ENCODE measurements at regions not wholly inside any gene's neighbourhood (a gene's known extent, or its start where the extent isn't known, plus 50 kb on each side); places are given as distances from the start of the nearest gene placed in this dataset.

DNA sequence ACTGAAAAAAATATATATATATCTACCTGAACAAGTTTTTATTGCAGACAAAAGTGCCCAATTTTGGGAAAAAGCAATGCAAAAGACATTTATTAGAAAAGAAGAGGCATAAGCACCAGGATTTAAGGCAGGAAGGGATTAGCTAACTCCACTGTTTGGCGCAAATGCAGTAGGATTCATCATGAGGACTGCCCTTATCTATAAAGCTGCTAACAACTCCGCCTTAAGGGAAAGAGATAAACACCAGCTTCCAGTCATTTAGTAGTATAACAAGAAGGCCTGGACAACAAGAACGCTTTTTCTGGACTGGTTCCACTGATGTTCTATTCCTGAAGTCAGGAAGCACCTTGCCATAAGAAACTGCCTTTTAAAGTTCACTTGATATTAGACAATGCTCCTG is 52.9 kb upstream of the FSHR start:
- Histone ChIP-seq H3K9me3 (no peaks in the 10 kb centered on the region), H3K4me1 (no peaks in the 10 kb centered on the region), H3K27ac (no peak overlapping the region), H3K36me3 (no peaks in the 10 kb centered on the region), H3K27me3 (no peaks in the 10 kb centered on the region), H3K4me3 (no peak overlapping the region)
- WGBS = 72% methylated on average over 3 of the region's 3 CpGs
- TF ChIP-seq, protein P1, sequence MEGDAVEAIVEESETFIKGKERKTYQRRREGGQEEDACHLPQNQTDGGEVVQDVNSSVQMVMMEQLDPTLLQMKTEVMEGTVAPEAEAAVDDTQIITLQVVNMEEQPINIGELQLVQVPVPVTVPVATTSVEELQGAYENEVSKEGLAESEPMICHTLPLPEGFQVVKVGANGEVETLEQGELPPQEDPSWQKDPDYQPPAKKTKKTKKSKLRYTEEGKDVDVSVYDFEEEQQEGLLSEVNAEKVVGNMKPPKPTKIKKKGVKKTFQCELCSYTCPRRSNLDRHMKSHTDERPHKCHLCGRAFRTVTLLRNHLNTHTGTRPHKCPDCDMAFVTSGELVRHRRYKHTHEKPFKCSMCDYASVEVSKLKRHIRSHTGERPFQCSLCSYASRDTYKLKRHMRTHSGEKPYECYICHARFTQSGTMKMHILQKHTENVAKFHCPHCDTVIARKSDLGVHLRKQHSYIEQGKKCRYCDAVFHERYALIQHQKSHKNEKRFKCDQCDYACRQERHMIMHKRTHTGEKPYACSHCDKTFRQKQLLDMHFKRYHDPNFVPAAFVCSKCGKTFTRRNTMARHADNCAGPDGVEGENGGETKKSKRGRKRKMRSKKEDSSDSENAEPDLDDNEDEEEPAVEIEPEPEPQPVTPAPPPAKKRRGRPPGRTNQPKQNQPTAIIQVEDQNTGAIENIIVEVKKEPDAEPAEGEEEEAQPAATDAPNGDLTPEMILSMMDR (IDR thresholded peaks at IDR 0.05) = no peak
- TF ChIP-seq EP300 (IDR thresholded peaks at IDR 0.05) (no peak), POLR2AphosphoS5 (IDR thresholded peaks at IDR 0.05) (no peak), POLR2A (IDR thresholded peaks at IDR 0.05) (no peak)
- DNase-seq (ENCODE audit: low spot score in 2 of 2) = no peak
